Activated T-cell treated with anti-CD3 and anti-CD28 coated beads for 4 hours (primary cell): ENCODE measurements at regions not wholly inside any gene's neighbourhood (a gene's known extent, or its start where the extent isn't known, plus 50 kb on each side); places are given as distances from the start of the nearest gene placed in this dataset.

Experiments
- DNase-seq: peaks from one replicate; pipeline ENCODE4 v3.0.0-alpha.2; 2020

GRCh38 chr10:62634576-62634975, 169.9 kb upstream of the ADO start:
- DNase-seq: no peak

- no peak for DNase-seq
Observed at GRCh38 chr10:62635127-62635526, 169.4 kb upstream of the ADO start.

- DNase-seq: no peak
Observed at GRCh38 chr10:62636825-62637248, 167.7 kb upstream of the ADO start.

- peak; percentile 32 for DNase-seq
Observed at GRCh38 chr10:62637249-62638061, 167.1 kb upstream of the ADO start.

- DNase-seq: no peak
Observed at GRCh38 chr10:62638062-62638477, 166.4 kb upstream of the ADO start.

- no peak for DNase-seq
Observed at GRCh38 chr10:62639144-62639543, 165.4 kb upstream of the ADO start.

GRCh38 chr10:62640411-62640810, 164.1 kb upstream of the ADO start:
- no peak for DNase-seq

- DNase-seq: no peak
Observed at GRCh38 chr10:62643606-62644587, 160.6 kb upstream of the ADO start.

- DNase-seq: no peak
Observed at GRCh38 chr10:62647375-62648092, 157.0 kb upstream of the ADO start.

GRCh38 chr10:62648921-62649320, 155.6 kb upstream of the ADO start:
- DNase-seq: no peak

GRCh38 chr10:62650411-62650810, 154.1 kb upstream of the ADO start:
- DNase-seq: no peak

GRCh38 chr10:62651341-62651740, 153.2 kb upstream of the ADO start:
- DNase-seq: no peak

GRCh38 chr10:62652114-62652513, 152.4 kb upstream of the ADO start:
- no peak for DNase-seq

- DNase-seq: no peak
Observed at GRCh38 chr10:62652564-62652963, 152.0 kb upstream of the ADO start.

- DNase-seq: no peak
Observed at GRCh38 chr10:62653254-62653653, 151.3 kb upstream of the ADO start.

GRCh38 chr10:62654966-62655336, 149.6 kb upstream of the ADO start:
- no peak for DNase-seq

- no peak for DNase-seq
Observed at GRCh38 chr10:62655337-62655994, 149.1 kb upstream of the ADO start.

- DNase-seq: no peak
Observed at GRCh38 chr10:62657244-62657835, 147.2 kb upstream of the ADO start.

GRCh38 chr10:62658516-62658915, 146.0 kb upstream of the ADO start:
- DNase-seq: no peak

- DNase-seq: no peak
Observed at GRCh38 chr10:62661143-62661542, 143.4 kb upstream of the ADO start.

- no peak for DNase-seq
Observed at GRCh38 chr10:62662486-62662885, 142.0 kb upstream of the ADO start.

- DNase-seq: no peak
Observed at GRCh38 chr10:62665771-62666170, 138.7 kb upstream of the ADO start.
